GM12878 (cell line): ENCODE measurements at regions not wholly inside any gene's neighbourhood (a gene's known extent, or its start where the extent isn't known, plus 50 kb on each side); places are given as distances from the start of the nearest gene placed in this dataset.

ENCODE experiments used
- ATAC-seq: fragments of 200-7000 bp; cut with Tn5 transposase; 3 replicates; pipeline ENCODE4 v1.9.1; 2020; ENCODE audit warnings: mild to moderate bottlenecking, moderate library complexity
- BruUV-seq: library from RNA; stranded (reverse); fragments of 400-500 nt; replicated peaks from 2 replicates; lab custom pipeline; 2021; lab: Mats Ljungman, UMichigan
- CTCF ChIA-PET: fragments of 300-600 bp; sonication (Branson Sonifier 250); formaldehyde crosslinking; extraction: SDS; loops from one replicate; lab custom pipeline; 2021; ENCODE audit warnings: inconsistent platforms; lab: Yijun Ruan, JAX
- POLR2A ChIA-PET: fragments of 350-600 bp; formaldehyde crosslinking; extraction: SDS; loops from one replicate; lab custom pipeline; 2021; ENCODE audit warnings: inconsistent platforms; lab: Charles Lee
- RAD21 ChIA-PET: fragments of 300-600 bp; sonication (Branson Sonifier 250); formaldehyde crosslinking; loops from one replicate; lab custom pipeline; 2023; ENCODE audit warnings: antibody characterized with exemption; ENCODE audit not compliant: unreplicated experiment; lab: Charles Lee
- SMC1A ChIA-PET: fragments of 300-600 bp; sonication (Branson Sonifier 250); formaldehyde crosslinking; loops from one replicate; lab custom pipeline; 2023; ENCODE audit not compliant: unreplicated experiment, uncharacterized antibody; lab: Charles Lee
- DNase-seq: peaks from one replicate; pipeline ENCODE4 v3.0.0-alpha.2; 2011; ENCODE audit warnings: low read depth, low spot score
- FAIRE-seq: peaks from 3 replicates; lab custom pipeline; 2011; peaks lifted over from hg19 to GRCh38; lab: Jason Lieb, UNC
- H2AFZ ChIP-seq: 2 replicates; pipeline ENCODE4 v1.6.0; 2011; ENCODE audit warnings: low read depth, low read length, control low read depth; ENCODE audit not compliant: control insufficient read depth
- H3K27ac ChIP-seq: 2 replicates; pipeline ENCODE4 v1.5.1; 2011; ENCODE audit warnings: control low read depth; ENCODE audit not compliant: control insufficient read depth, insufficient read depth
- H3K27me3 ChIP-seq, 2 experiments: replicated peaks in 1 of 2; 2 replicates each; pipeline versions ENCODE4 v1.6.0 to v1.6.1; 2011; ENCODE audit warnings: low read length in 1 of 2; ENCODE audit not compliant: control insufficient read depth in 2 of 2, insufficient read depth in 2 of 2
- H3K36me3 ChIP-seq, 2 experiments: 2 replicates each; pipeline ENCODE4 v1.5.1; 2011; ENCODE audit warnings: low read length in 1 of 2; ENCODE audit not compliant: control insufficient read depth in 2 of 2, insufficient read depth in 2 of 2
- H3K4me1 ChIP-seq: 2 replicates; pipeline ENCODE4 v1.6.1; 2011; ENCODE audit warnings: mild to moderate bottlenecking, low read length, moderate library complexity, mixed read lengths; ENCODE audit not compliant: control insufficient read depth, insufficient read depth
- H3K4me2 ChIP-seq: 2 replicates; pipeline ENCODE4 v1.6.0; 2011; ENCODE audit warnings: control low read depth; ENCODE audit not compliant: control insufficient read depth, insufficient read depth
- H3K4me3 ChIP-seq: fragments of 200-600 bp; sonication (generic); 2 replicates; pipeline ENCODE4 v1.5.1; 2016
- H3K79me2 ChIP-seq: 2 replicates; pipeline ENCODE4 v1.6.0; 2011; ENCODE audit warnings: low read length; ENCODE audit not compliant: control insufficient read depth, insufficient read depth
- H3K9ac ChIP-seq: 2 replicates; pipeline ENCODE4 v1.8.0; 2011; ENCODE audit warnings: low read length, control low read depth, mixed read lengths; ENCODE audit not compliant: control insufficient read depth, insufficient read depth
- H3K9me3 ChIP-seq: replicated peaks from 3 replicates; pipeline ENCODE4 v1.5.1; 2011; ENCODE audit warnings: mild to moderate bottlenecking, low read length; ENCODE audit not compliant: control insufficient read depth, insufficient read depth
- H4K20me1 ChIP-seq: 2 replicates; pipeline ENCODE4 v1.6.0; 2011; ENCODE audit not compliant: control insufficient read depth, insufficient read depth
- BCL3 ChIP-seq: IDR thresholded peaks from 2 replicates; pipeline ENCODE4 v1.6.1; 2011; ENCODE audit warnings: borderline replicate concordance, low read depth, mild to moderate bottlenecking, moderate library complexity, low read length; ENCODE audit not compliant: insufficient read depth, poor library complexity, severe bottlenecking
- BMI1 ChIP-seq: fragments of 450-650 bp; IDR thresholded peaks from 2 replicates; pipeline ENCODE4 v1.6.1; 2016; ENCODE audit warnings: mild to moderate bottlenecking, moderate library complexity, borderline replicate concordance
- CBX3 ChIP-seq: fragments of 200-600 bp; sonication (generic); IDR thresholded peaks from 2 replicates; pipeline ENCODE4 v1.6.1; 2016; ENCODE audit warnings: low read depth, borderline replicate concordance
- HCFC1 ChIP-seq: fragments of 150-350 bp; IDR thresholded peaks from 2 replicates; pipeline ENCODE4 v1.6.1; 2014; ENCODE audit warnings: low read length
- KLF5 ChIP-seq: fragments of 450-650 bp; IDR thresholded peaks from 2 replicates; pipeline ENCODE4 v1.6.1; 2014; ENCODE audit warnings: mild to moderate bottlenecking; ENCODE audit not compliant: partially characterized antibody
- MAX ChIP-seq: IDR thresholded peaks from 2 replicates; pipeline ENCODE4 v1.6.1; 2012; ENCODE audit warnings: low read depth, low read length, improper control_type of control experiment
- NFYB ChIP-seq: IDR thresholded peaks from 2 replicates; pipeline ENCODE4 v1.6.1; 2011; ENCODE audit warnings: low read depth, mild to moderate bottlenecking, low read length, improper control_type of control experiment, moderate library complexity; ENCODE audit not compliant: insufficient read depth
- RAD21 ChIP-seq: IDR thresholded peaks from 2 replicates; pipeline ENCODE4 v1.6.1; 2011; ENCODE audit warnings: mild to moderate bottlenecking, low read depth, low read length, moderate library complexity; ENCODE audit not compliant: insufficient read depth
- RBBP5 ChIP-seq: fragments of 200-600 bp; sonication (generic); conservative IDR thresholded peaks from 2 replicates; pipeline ENCODE4 v1.6.1; 2016
- WGBS: methylation state at CpG from one replicate; pipeline ENCODE4 v1.1.6; 2016; ENCODE audit warnings: low lambda C conversion rate; ENCODE audit not compliant: insufficient replicate concordance, insufficient coverage; ENCODE audit errors: missing lambda C conversion rate; 5-methylcytosine and 5-hydroxymethylcytosine counted together
- in situ Hi-C: fragments of 300-500 bp; cut with MboI; formaldehyde crosslinking; loops from 9 replicates; pipeline ENCODE4 v1.14.3; 2018; ENCODE audit warnings: mixed read lengths
- intact Hi-C: fragments of 100-400 bp; cut with micrococcal nuclease; formaldehyde crosslinking; loops from one replicate; pipeline ENCODE4 v1.14.2; 2022; ENCODE audit not compliant: unreplicated experiment

GRCh38 chr11:104246590-104246989 lies 82.6 kb upstream of the PDGFD start:
- Histone ChIP-seq H3K27me3 (no peaks in the 10 kb centered on the region), H2AFZ (no peak overlapping the region), H3K36me3 (no peaks in the 10 kb centered on the region), H3K4me3 (no peak overlapping the region), H3K9me3 (no peaks in the 10 kb centered on the region), H3K27ac (no peak overlapping the region), H3K4me2 (no peak overlapping the region), H4K20me1 (no peaks in the 10 kb centered on the region), H3K4me1 (no peaks in the 10 kb centered on the region), H3K9ac (no peak overlapping the region), H3K79me2 (no peaks in the 10 kb centered on the region)
- intact Hi-C loops (no loop called here), in situ Hi-C loops (no loop called here)
- DNase-seq, result no peak
- ATAC-seq, result no peak
- POLR2A ChIA-PET, result no interaction called here
- CTCF ChIA-PET, result no interaction called here
- TF ChIP-seq CBX3 (no peak), KLF5 (no peak), RAD21 (no peak), NFYB (no peak), HCFC1 (no peak), BMI1 (no peak), RBBP5 (no peak), MAX (no peak), BCL3 (no peak)
- SMC1A ChIA-PET, result no interaction called here
- no peak for FAIRE-seq
- 8% methylated on average over 3 of the region's 3 CpGs for WGBS
- no TSS peak for BruUV-seq
- RAD21 ChIA-PET, result no interaction called here
